HFFc6 (cell line): ENCODE measurements at regions not wholly inside any gene's neighbourhood (a gene's known extent, or its start where the extent isn't known, plus 50 kb on each side); places are given as distances from the start of the nearest gene placed in this dataset.

Source experiments
- DNase-seq: peaks from one replicate; pipeline ENCODE4 v3.0.0-alpha.2; 2018
- H3K27ac Mint-ChIP-seq: 2 replicates; pipeline ENCODE4 v1.8.0; 2020; ENCODE audit warnings: mild to moderate bottlenecking, mixed read lengths
- H3K27me3 Mint-ChIP-seq: 2 replicates; pipeline ENCODE4 v1.8.0; 2021; ENCODE audit warnings: mild to moderate bottlenecking, moderate library complexity, mixed read lengths; ENCODE audit not compliant: insufficient read depth
- H3K36me3 Mint-ChIP-seq: 2 replicates; pipeline ENCODE4 v1.8.0; 2021; ENCODE audit warnings: low read depth, mixed read lengths
- H3K4me1 Mint-ChIP-seq: 2 replicates; pipeline ENCODE4 v1.8.0; 2020; ENCODE audit warnings: low read depth, mixed read lengths
- H3K4me3 Mint-ChIP-seq: 2 replicates; pipeline ENCODE4 v1.8.0; 2020; ENCODE audit warnings: mild to moderate bottlenecking, moderate library complexity, mixed read lengths
- H3K9me3 Mint-ChIP-seq: 2 replicates; pipeline ENCODE4 v1.8.0; 2020; ENCODE audit warnings: mild to moderate bottlenecking, mixed read lengths
- CTCF ChIP-seq: fragments of 200-600 bp; sonication (generic); IDR thresholded peaks from 2 replicates; pipeline ENCODE4 v1.5.0; 2021; ENCODE audit warnings: antibody characterized with exemption, mild to moderate bottlenecking

GRCh38 chr11:81495699-81496292, 1237.9 kb downstream of the FAM181B start:
- no peaks in the 10 kb centered on the region; the same call in 1 of the 2 replicates for H3K9me3 Mint-ChIP-seq
- H3K36me3 Mint-ChIP-seq, result no peaks in the 10 kb centered on the region
- no peak for TF ChIP-seq CTCF
- no peaks in the 10 kb centered on the region for H3K4me1 Mint-ChIP-seq
- H3K27me3 Mint-ChIP-seq, result no peaks in the 10 kb centered on the region
- no peak overlapping the region for H3K4me3 Mint-ChIP-seq
- H3K27ac Mint-ChIP-seq, result no peak overlapping the region
- no peak for DNase-seq

- Mint-ChIP-seq H3K27me3 (no peaks in the 10 kb centered on the region), H3K9me3 (no peaks in the 10 kb centered on the region; the same call in 1 of the 2 replicates), H3K4me3 (no peak overlapping the region), H3K27ac (no peak overlapping the region), H3K4me1 (no peaks in the 10 kb centered on the region), H3K36me3 (no peaks in the 10 kb centered on the region)
- TF ChIP-seq CTCF, result no peak
- DNase-seq, result no peak
Observed at GRCh38 chr11:81494431-81494830, 1239.2 kb downstream of the FAM181B start.

DNA sequence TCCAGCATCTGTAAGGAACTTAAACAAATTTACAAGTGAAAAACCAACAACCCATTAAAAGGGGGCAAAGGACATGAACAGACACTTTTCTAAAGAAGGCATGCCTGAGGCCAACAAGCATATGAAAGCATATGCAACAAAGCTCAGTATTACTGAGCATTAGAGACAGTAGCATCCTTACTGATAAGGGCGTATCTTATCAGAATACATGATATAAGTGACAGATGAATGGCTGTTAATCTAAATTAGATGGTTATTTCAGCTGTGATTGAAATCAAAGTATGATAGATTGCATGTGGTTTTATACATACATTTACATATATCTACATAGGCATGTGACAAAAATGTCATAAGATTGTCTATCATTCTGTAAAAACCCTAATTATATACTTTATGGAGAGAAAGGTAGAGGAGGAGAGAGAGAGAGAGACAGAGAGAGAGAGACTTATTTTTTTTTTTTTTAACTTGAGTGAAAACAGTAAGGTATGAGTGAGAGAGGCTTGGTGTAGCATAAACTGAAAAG, 1240.7 kb downstream of the FAM181B start:
- H3K27ac Mint-ChIP-seq, result no peak overlapping the region
- H3K9me3 Mint-ChIP-seq, result peaks cover 10% of the 10 kb centered on the region
- H3K4me3 Mint-ChIP-seq, result no peak overlapping the region
- H3K27me3 Mint-ChIP-seq, result no peaks in the 10 kb centered on the region
- no peaks in the 10 kb centered on the region for H3K4me1 Mint-ChIP-seq
- no peaks in the 10 kb centered on the region for H3K36me3 Mint-ChIP-seq
- no peak for DNase-seq
- no peak for TF ChIP-seq CTCF

DNA sequence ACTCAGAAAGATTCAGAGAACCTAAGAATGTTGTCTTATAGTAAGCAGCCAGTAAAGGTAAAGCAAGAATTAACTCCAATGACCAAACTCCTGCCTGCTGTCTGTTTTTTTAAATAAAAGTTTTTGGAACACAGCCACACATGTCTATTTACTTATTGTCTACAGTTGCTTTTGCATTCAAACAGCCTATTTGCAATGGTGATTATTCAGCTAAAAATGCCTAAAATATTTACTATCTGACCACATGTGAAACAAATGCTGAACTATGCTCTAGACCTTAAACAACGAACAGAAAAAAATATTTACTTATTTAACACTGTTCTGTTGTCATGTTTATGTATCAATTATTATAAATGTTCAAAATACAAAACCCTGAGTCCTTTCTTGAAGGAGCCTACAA, 1246.6 kb downstream of the FAM181B start:
- H3K27ac Mint-ChIP-seq, result no peak overlapping the region
- H3K4me3 Mint-ChIP-seq, result no peak overlapping the region
- no peaks in the 10 kb centered on the region for H3K4me1 Mint-ChIP-seq
- no peak for TF ChIP-seq CTCF
- H3K9me3 Mint-ChIP-seq, result peaks cover 21% of the 10 kb centered on the region
- no peak for DNase-seq
- H3K27me3 Mint-ChIP-seq, result no peaks in the 10 kb centered on the region
- no peaks in the 10 kb centered on the region for H3K36me3 Mint-ChIP-seq

DNA sequence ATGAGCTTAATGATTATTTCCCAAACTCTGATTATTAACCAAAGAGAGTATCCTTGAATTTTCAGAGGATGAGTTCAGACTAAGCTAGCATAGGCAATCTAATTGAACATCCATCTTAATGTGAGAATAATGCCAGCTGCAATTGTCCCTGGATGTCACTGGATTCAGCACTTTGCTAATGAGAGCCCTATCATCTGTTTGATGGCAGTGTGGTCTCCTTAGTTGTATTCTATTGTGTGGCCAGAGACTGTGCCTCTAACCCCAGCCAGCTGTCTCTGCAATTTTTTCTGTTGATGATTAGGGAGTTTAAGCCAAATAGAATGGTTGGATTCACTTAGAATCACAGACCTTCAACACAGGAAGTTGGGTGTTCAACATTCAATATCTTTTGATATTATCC, 1249.5 kb downstream of the FAM181B start:
- Mint-ChIP-seq H3K9me3 (peaks cover 36% of the 10 kb centered on the region), H3K4me3 (no peak overlapping the region), H3K27ac (no peak overlapping the region), H3K36me3 (no peaks in the 10 kb centered on the region), H3K27me3 (no peaks in the 10 kb centered on the region), H3K4me1 (no peaks in the 10 kb centered on the region)
- no peak for DNase-seq
- TF ChIP-seq CTCF, result no peak
